ENCODE measurements at regions not wholly inside any gene's neighbourhood (a gene's known extent, or its start where the extent isn't known, plus 50 kb on each side); places are given as distances from the start of the nearest gene placed in this dataset.

GRCh38 chr10:3325954-3326750 is 153.6 kb upstream of the PITRM1 start:
- no peaks in the 10 kb centered on the region for H3K79me2 ChIP-seq (ENCODE audit: insufficient read depth, low read length)
- H3F3A ChIP-seq (ENCODE audit: low read depth): no peaks in the 10 kb centered on the region
- H3K36me3 ChIP-seq (ENCODE audit: insufficient read depth, low read length): no peaks in the 10 kb centered on the region
- no peak overlapping the region for H3K9ac ChIP-seq (ENCODE audit: low read depth, low read length, poor library complexity, severe bottlenecking)
- no peak overlapping the region for H2AFZ ChIP-seq (ENCODE audit: low read length)
- TF ChIP-seq CTCF (conservative IDR thresholded peaks at IDR 0.05; ENCODE audit: low read length): no peak
- no peak for TF ChIP-seq EZH2phosphoT487 (IDR thresholded peaks at IDR 0.05; ENCODE audit: borderline replicate concordance)
- no peak overlapping the region for H3K4me3 ChIP-seq (ENCODE audit: low read length, poor library complexity, severe bottlenecking)
- H3K4me2 ChIP-seq (ENCODE audit: low read depth, low read length, poor library complexity, severe bottlenecking): no peak overlapping the region
- H3K4me1 ChIP-seq (ENCODE audit: insufficient read depth, low read length, poor library complexity, severe bottlenecking): no peaks in the 10 kb centered on the region
- H3K9me2 ChIP-seq (replicated peaks; ENCODE audit: low read depth, low read length): no peaks in the 10 kb centered on the region
- H3K27me3 ChIP-seq (ENCODE audit: insufficient read depth, low read length, poor library complexity, severe bottlenecking): no peaks in the 10 kb centered on the region
- no peaks in the 10 kb centered on the region for H4K20me1 ChIP-seq (ENCODE audit: insufficient read depth, low read length, poor library complexity, severe bottlenecking)
- H3K9me3 ChIP-seq (ENCODE audit: insufficient read depth, low read depth, low read length): no peaks in the 10 kb centered on the region

GRCh38 chr10:3324612-3325038 is 152.0 kb upstream of the PITRM1 start:
- H4K20me1 ChIP-seq (ENCODE audit: insufficient read depth, low read length, poor library complexity, severe bottlenecking): no peaks in the 10 kb centered on the region
- no peaks in the 10 kb centered on the region for H3K9me3 ChIP-seq (ENCODE audit: insufficient read depth, low read depth, low read length)
- H3K4me1 ChIP-seq (ENCODE audit: insufficient read depth, low read length, poor library complexity, severe bottlenecking): no peaks in the 10 kb centered on the region
- H3K4me3 ChIP-seq (ENCODE audit: low read length, poor library complexity, severe bottlenecking): no peak overlapping the region
- no peaks in the 10 kb centered on the region for H3K79me2 ChIP-seq (ENCODE audit: insufficient read depth, low read length)
- no peak overlapping the region for H2AFZ ChIP-seq (ENCODE audit: low read length)
- no peaks in the 10 kb centered on the region for H3K36me3 ChIP-seq (ENCODE audit: insufficient read depth, low read length)
- H3K9ac ChIP-seq (ENCODE audit: low read depth, low read length, poor library complexity, severe bottlenecking): no peak overlapping the region
- no peak overlapping the region for H3K4me2 ChIP-seq (ENCODE audit: low read depth, low read length, poor library complexity, severe bottlenecking)
- TF ChIP-seq CTCF (conservative IDR thresholded peaks at IDR 0.05; ENCODE audit: low read length): no peak
- no peak for TF ChIP-seq EZH2phosphoT487 (IDR thresholded peaks at IDR 0.05; ENCODE audit: borderline replicate concordance)
- no peaks in the 10 kb centered on the region for H3K9me2 ChIP-seq (replicated peaks; ENCODE audit: low read depth, low read length)
- no peaks in the 10 kb centered on the region for H3F3A ChIP-seq (ENCODE audit: low read depth)
- H3K27me3 ChIP-seq (ENCODE audit: insufficient read depth, low read length, poor library complexity, severe bottlenecking): no peaks in the 10 kb centered on the region

- no peaks in the 10 kb centered on the region for H3K36me3 ChIP-seq (ENCODE audit: insufficient read depth, low read length)
- H3F3A ChIP-seq (ENCODE audit: low read depth): no peaks in the 10 kb centered on the region
- no peak for TF ChIP-seq EZH2phosphoT487 (IDR thresholded peaks at IDR 0.05; ENCODE audit: borderline replicate concordance)
- TF ChIP-seq CTCF (conservative IDR thresholded peaks at IDR 0.05; ENCODE audit: low read length): no peak
- H3K4me2 ChIP-seq (ENCODE audit: low read depth, low read length, poor library complexity, severe bottlenecking): no peak overlapping the region
- H2AFZ ChIP-seq (ENCODE audit: low read length): no peak overlapping the region
- H3K4me3 ChIP-seq (ENCODE audit: low read length, poor library complexity, severe bottlenecking): no peak overlapping the region
- H3K4me1 ChIP-seq (ENCODE audit: insufficient read depth, low read length, poor library complexity, severe bottlenecking): no peaks in the 10 kb centered on the region
- no peaks in the 10 kb centered on the region for H3K9me2 ChIP-seq (replicated peaks; ENCODE audit: low read depth, low read length)
- no peaks in the 10 kb centered on the region for H4K20me1 ChIP-seq (ENCODE audit: insufficient read depth, low read length, poor library complexity, severe bottlenecking)
- no peaks in the 10 kb centered on the region for H3K79me2 ChIP-seq (ENCODE audit: insufficient read depth, low read length)
- no peaks in the 10 kb centered on the region for H3K9me3 ChIP-seq (ENCODE audit: insufficient read depth, low read depth, low read length)
- no peaks in the 10 kb centered on the region for H3K27me3 ChIP-seq (ENCODE audit: insufficient read depth, low read length, poor library complexity, severe bottlenecking)
- H3K9ac ChIP-seq (ENCODE audit: low read depth, low read length, poor library complexity, severe bottlenecking): no peak overlapping the region
These were observed 151.4 kb upstream of the PITRM1 start for GRCh38 chr10:3323865-3324498.
